SK-N-SH treated with all-trans-retinoic acid at 6 μM for 48 hours (cell line): ENCODE measurements at regions not wholly inside any gene's neighbourhood (a gene's known extent, or its start where the extent isn't known, plus 50 kb on each side); places are given as distances from the start of the nearest gene placed in this dataset.

Experiments used
- ATAC-seq: fragments of 200-7000 bp; cut with Tn5 transposase; 3 replicates; pipeline ENCODE4 v1.9.1; 2020; ENCODE audit warnings: mild to moderate bottlenecking, moderate library complexity
- ARNTL ChIP-seq: fragments of 450-650 bp; formaldehyde crosslinking; IDR thresholded peaks from 2 replicates; pipeline ENCODE4 v1.5.0; 2020; ENCODE audit warnings: low read depth, mild to moderate bottlenecking, moderate library complexity, borderline replicate concordance
- CSDC2 ChIP-seq: fragments of 250-450 bp; sonication (Bioruptor Pico); IDR thresholded peaks from 2 replicates; pipeline ENCODE4 v1.5.0; 2020; ENCODE audit warnings: mild to moderate bottlenecking, moderate library complexity
- ESRRG ChIP-seq: fragments of 250-450 bp; sonication (Bioruptor Pico); IDR thresholded peaks from 2 replicates; pipeline ENCODE4 v1.6.1; 2021; ENCODE audit warnings: mild to moderate bottlenecking
- GLIS3 ChIP-seq: fragments of 250-450 bp; sonication (Bioruptor Pico); IDR thresholded peaks from 2 replicates; pipeline ENCODE4 v1.5.0; 2020; ENCODE audit warnings: mild to moderate bottlenecking, moderate library complexity
- OSR1 ChIP-seq: fragments of 250-450 bp; sonication (Bioruptor Pico); IDR thresholded peaks from 2 replicates; pipeline ENCODE4 v1.8.0; 2022; ENCODE audit warnings: moderate library complexity, mild to moderate bottlenecking, inconsistent platforms
- POU6F1 ChIP-seq: fragments of 250-450 bp; sonication (Bioruptor Pico); IDR thresholded peaks from 2 replicates; pipeline ENCODE4 v1.8.0; 2021; ENCODE audit warnings: low read depth, mild to moderate bottlenecking, moderate library complexity, borderline replicate concordance
- PPARA ChIP-seq: fragments of 250-450 bp; sonication (Bioruptor Pico); IDR thresholded peaks from 2 replicates; pipeline ENCODE4 v1.5.0; 2020; ENCODE audit warnings: mild to moderate bottlenecking, borderline replicate concordance
- RARB ChIP-seq: fragments of 250-450 bp; sonication (Bioruptor Pico); IDR thresholded peaks from 2 replicates; pipeline ENCODE4 v1.8.0; 2021; ENCODE audit warnings: mild to moderate bottlenecking, moderate library complexity
- SNAI2 ChIP-seq: fragments of 250-450 bp; sonication (Bioruptor Pico); IDR thresholded peaks from 2 replicates; pipeline ENCODE4 v1.5.0; 2020; ENCODE audit warnings: mild to moderate bottlenecking, moderate library complexity
- TCF4 ChIP-seq: fragments of 250-450 bp; sonication (Bioruptor Pico); IDR thresholded peaks from 2 replicates; pipeline ENCODE4 v1.8.0; 2021; ENCODE audit warnings: mild to moderate bottlenecking, moderate library complexity, borderline replicate concordance
- TOX ChIP-seq: fragments of 250-450 bp; sonication (Bioruptor Pico); IDR thresholded peaks from 2 replicates; pipeline ENCODE4 v1.8.0; 2021; ENCODE audit warnings: mild to moderate bottlenecking, moderate library complexity, borderline replicate concordance
- ZC3H10 ChIP-seq: fragments of 250-450 bp; sonication (Bioruptor Pico); IDR thresholded peaks from 2 replicates; pipeline ENCODE4 v1.5.1; 2021; ENCODE audit warnings: mild to moderate bottlenecking, moderate library complexity
- ZFP3 ChIP-seq: fragments of 250-450 bp; sonication (Bioruptor Pico); IDR thresholded peaks from 2 replicates; pipeline ENCODE4 v1.5.0; 2020; ENCODE audit warnings: mild to moderate bottlenecking, moderate library complexity
- ZFP30 ChIP-seq: fragments of 450-650 bp; formaldehyde crosslinking; IDR thresholded peaks from 2 replicates; pipeline ENCODE4 v1.5.0; 2022; ENCODE audit warnings: mild to moderate bottlenecking, moderate library complexity
- ZNF70 ChIP-seq: fragments of 450-650 bp; formaldehyde crosslinking; IDR thresholded peaks from 2 replicates; pipeline ENCODE4 v1.5.0; 2020; ENCODE audit warnings: mild to moderate bottlenecking, moderate library complexity
- ZNF8 ChIP-seq: fragments of 450-650 bp; formaldehyde crosslinking; IDR thresholded peaks from 2 replicates; pipeline ENCODE4 v1.5.0; 2020; ENCODE audit warnings: mild to moderate bottlenecking, moderate library complexity
- TF ChIP-seq, protein P1 (sequence below): fragments of 250-450 bp; sonication (Bioruptor Pico); IDR thresholded peaks from 2 replicates; pipeline ENCODE4 v1.8.0; 2020; ENCODE audit warnings: mild to moderate bottlenecking, moderate library complexity, borderline replicate concordance
- TF ChIP-seq, protein P2 (sequence below): fragments of 250-450 bp; sonication (Bioruptor Pico); IDR thresholded peaks from 2 replicates; pipeline ENCODE4 v1.5.1; 2020; ENCODE audit warnings: low read depth, mild to moderate bottlenecking, moderate library complexity
- TF ChIP-seq, protein P3 (sequence below): fragments of 250-450 bp; sonication (Bioruptor Pico); IDR thresholded peaks from 2 replicates; pipeline ENCODE4 v1.5.0; 2020; ENCODE audit warnings: mild to moderate bottlenecking, moderate library complexity

- no peak for ATAC-seq
- TF ChIP-seq ZFP3 = no peak
- TF ChIP-seq PPARA (CRISPR knock-in tag) = no peak
- TF ChIP-seq ZNF70 (CRISPR knock-in tag) = no peak
- no peak for TF ChIP-seq SNAI2 (CRISPR knock-in tag)
- TF ChIP-seq, protein P1, sequence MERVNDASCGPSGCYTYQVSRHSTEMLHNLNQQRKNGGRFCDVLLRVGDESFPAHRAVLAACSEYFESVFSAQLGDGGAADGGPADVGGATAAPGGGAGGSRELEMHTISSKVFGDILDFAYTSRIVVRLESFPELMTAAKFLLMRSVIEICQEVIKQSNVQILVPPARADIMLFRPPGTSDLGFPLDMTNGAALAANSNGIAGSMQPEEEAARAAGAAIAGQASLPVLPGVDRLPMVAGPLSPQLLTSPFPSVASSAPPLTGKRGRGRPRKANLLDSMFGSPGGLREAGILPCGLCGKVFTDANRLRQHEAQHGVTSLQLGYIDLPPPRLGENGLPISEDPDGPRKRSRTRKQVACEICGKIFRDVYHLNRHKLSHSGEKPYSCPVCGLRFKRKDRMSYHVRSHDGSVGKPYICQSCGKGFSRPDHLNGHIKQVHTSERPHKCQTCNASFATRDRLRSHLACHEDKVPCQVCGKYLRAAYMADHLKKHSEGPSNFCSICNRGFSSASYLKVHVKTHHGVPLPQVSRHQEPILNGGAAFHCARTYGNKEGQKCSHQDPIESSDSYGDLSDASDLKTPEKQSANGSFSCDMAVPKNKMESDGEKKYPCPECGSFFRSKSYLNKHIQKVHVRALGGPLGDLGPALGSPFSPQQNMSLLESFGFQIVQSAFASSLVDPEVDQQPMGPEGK (CRISPR knock-in tag) = no peak
- no peak for TF ChIP-seq POU6F1 (CRISPR knock-in tag)
- no peak for TF ChIP-seq TOX
- TF ChIP-seq, protein P2, sequence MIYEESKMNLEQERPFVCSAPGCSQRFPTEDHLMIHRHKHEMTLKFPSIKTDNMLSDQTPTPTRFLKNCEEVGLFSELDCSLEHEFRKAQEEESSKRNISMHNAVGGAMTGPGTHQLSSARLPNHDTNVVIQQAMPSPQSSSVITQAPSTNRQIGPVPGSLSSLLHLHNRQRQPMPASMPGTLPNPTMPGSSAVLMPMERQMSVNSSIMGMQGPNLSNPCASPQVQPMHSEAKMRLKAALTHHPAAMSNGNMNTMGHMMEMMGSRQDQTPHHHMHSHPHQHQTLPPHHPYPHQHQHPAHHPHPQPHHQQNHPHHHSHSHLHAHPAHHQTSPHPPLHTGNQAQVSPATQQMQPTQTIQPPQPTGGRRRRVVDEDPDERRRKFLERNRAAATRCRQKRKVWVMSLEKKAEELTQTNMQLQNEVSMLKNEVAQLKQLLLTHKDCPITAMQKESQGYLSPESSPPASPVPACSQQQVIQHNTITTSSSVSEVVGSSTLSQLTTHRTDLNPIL (CRISPR knock-in tag) = no peak
- TF ChIP-seq TCF4 (CRISPR knock-in tag) = no peak
- TF ChIP-seq, protein P3, sequence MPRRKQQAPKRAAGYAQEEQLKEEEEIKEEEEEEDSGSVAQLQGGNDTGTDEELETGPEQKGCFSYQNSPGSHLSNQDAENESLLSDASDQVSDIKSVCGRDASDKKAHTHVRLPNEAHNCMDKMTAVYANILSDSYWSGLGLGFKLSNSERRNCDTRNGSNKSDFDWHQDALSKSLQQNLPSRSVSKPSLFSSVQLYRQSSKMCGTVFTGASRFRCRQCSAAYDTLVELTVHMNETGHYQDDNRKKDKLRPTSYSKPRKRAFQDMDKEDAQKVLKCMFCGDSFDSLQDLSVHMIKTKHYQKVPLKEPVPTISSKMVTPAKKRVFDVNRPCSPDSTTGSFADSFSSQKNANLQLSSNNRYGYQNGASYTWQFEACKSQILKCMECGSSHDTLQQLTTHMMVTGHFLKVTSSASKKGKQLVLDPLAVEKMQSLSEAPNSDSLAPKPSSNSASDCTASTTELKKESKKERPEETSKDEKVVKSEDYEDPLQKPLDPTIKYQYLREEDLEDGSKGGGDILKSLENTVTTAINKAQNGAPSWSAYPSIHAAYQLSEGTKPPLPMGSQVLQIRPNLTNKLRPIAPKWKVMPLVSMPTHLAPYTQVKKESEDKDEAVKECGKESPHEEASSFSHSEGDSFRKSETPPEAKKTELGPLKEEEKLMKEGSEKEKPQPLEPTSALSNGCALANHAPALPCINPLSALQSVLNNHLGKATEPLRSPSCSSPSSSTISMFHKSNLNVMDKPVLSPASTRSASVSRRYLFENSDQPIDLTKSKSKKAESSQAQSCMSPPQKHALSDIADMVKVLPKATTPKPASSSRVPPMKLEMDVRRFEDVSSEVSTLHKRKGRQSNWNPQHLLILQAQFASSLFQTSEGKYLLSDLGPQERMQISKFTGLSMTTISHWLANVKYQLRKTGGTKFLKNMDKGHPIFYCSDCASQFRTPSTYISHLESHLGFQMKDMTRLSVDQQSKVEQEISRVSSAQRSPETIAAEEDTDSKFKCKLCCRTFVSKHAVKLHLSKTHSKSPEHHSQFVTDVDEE = no peak
- no peak for TF ChIP-seq RARB (CRISPR knock-in tag)
- no peak for TF ChIP-seq ESRRG (CRISPR knock-in tag)
- TF ChIP-seq GLIS3 (CRISPR knock-in tag) = no peak
- TF ChIP-seq CSDC2 (CRISPR knock-in tag) = no peak
- TF ChIP-seq, all 23 proteins: peak for 0
Measured at GRCh38 chr6:111967131-111967530, 86.8 kb upstream of the CCN6 start.

GRCh38 chr6:111970426-111970825, 83.5 kb upstream of the CCN6 start:
- TF ChIP-seq CSDC2 (CRISPR knock-in tag) = no peak
- no peak for TF ChIP-seq OSR1 (CRISPR knock-in tag)
- TF ChIP-seq ZFP30 (CRISPR knock-in tag) = no peak
- no peak for ATAC-seq

- no peak for ATAC-seq
- TF ChIP-seq, protein P2 (CRISPR knock-in tag) = no peak
- TF ChIP-seq CSDC2 (CRISPR knock-in tag) = no peak
- TF ChIP-seq ARNTL (CRISPR knock-in tag) = no peak
- TF ChIP-seq TOX = no peak
- TF ChIP-seq TCF4 (CRISPR knock-in tag) = no peak
- no peak for TF ChIP-seq ZNF8 (CRISPR knock-in tag)
- TF ChIP-seq ZFP30 (CRISPR knock-in tag) = no peak
- no peak for TF ChIP-seq SNAI2 (CRISPR knock-in tag)
- no peak for TF ChIP-seq ZC3H10 (CRISPR knock-in tag)
- TF ChIP-seq, protein P3 = no peak
Measured at GRCh38 chr6:111971181-111971841, 82.6 kb upstream of the CCN6 start.
